GM12891 (cell line): ENCODE measurements at regions not wholly inside any gene's neighbourhood (a gene's known extent, or its start where the extent isn't known, plus 50 kb on each side); places are given as distances from the start of the nearest gene placed in this dataset.

ENCODE experiments used
- PAX5 ChIP-seq: IDR thresholded peaks from 2 replicates; pipeline ENCODE4 v1.6.1; 2011; ENCODE audit warnings: low read length, moderate library complexity, mild to moderate bottlenecking; ENCODE audit not compliant: insufficient read depth, severe bottlenecking
- POLR2A ChIP-seq: IDR thresholded peaks from 2 replicates; pipeline ENCODE4 v1.6.1; 2011; ENCODE audit warnings: low read depth, low read length, control low read depth
- POLR2AphosphoS5 ChIP-seq: IDR thresholded peaks from 2 replicates; pipeline ENCODE4 v1.6.1; 2011; ENCODE audit warnings: low read depth, low read length, control low read depth
- POU2F2 ChIP-seq: IDR thresholded peaks from 2 replicates; pipeline ENCODE4 v1.6.1; 2011; ENCODE audit warnings: low read depth, mild to moderate bottlenecking, control low read depth, low read length, moderate library complexity
- SPI1 ChIP-seq: IDR thresholded peaks from 2 replicates; pipeline ENCODE4 v1.6.1; 2011; ENCODE audit warnings: low read depth, low read length, control low read depth
- TAF1 ChIP-seq: IDR thresholded peaks from 2 replicates; pipeline ENCODE4 v1.6.1; 2011; ENCODE audit warnings: low read depth, low read length, control low read depth

DNA sequence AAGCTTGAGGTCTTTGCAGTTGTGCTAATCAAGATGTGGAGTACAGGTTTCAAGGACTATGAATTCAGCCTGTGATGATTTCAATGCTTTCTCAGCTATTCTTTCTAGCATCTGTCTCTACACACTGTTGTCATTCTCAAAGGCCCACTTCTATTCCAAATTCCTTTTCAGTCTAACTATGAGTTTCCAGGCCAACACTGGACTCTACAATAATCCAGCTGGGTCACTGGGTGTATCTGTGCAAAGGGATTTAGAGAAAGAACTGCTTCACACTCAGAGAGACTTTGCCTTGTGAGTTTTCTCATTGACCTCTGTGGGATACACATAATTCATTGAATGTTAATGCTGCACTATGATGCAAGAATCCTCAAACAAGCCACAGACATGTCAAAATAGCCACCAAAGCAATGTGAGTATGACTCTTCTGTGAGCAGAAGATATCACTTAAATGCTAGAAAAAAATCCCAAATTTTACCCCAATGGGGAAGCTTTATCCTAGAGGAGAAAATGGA, 171.8 kb upstream of the CLNK start:
- TF ChIP-seq TAF1 (no peak), POLR2A (no peak), POLR2AphosphoS5 (no peak), PAX5 (no peak), SPI1 (no peak), POU2F2 (no peak)
